NCI-H2107 treated with DMSO at 0.1 percent for 48 hours (cell line): ENCODE measurements at regions not wholly inside any gene's neighbourhood (a gene's known extent, or its start where the extent isn't known, plus 50 kb on each side); places are given as distances from the start of the nearest gene placed in this dataset.
"Not testable (repeated sequence)": the region's sequence is repeated elsewhere in the genome, so short reads cannot be mapped to it uniquely, and the experiment has no call there.

Experiments
- DNase-seq: peaks from one replicate; lab custom pipeline; 2025; ENCODE audit not compliant: unreplicated experiment; lab: John Stamatoyannopoulos, UW

DNA sequence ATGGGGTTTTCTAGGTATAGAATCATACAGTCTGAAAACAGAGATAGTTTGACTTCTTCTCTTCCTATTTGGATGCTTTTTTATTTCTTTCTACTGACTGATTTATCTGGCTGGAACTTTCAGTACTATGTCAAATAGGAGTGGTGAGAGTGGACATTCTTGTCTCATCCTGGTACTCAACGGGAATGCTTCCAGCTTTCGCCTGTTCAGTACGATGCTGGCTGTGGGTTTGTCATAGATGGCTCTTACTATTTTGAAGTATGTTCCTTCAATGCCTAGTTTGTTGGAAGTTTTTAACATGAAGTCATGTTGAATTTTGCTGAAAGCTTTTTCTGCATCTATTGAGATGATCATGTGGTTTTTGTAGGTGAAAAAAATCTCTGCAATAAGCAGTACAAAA, 730.4 kb downstream of the PLCL1 start:
- no peak for DNase-seq

DNA sequence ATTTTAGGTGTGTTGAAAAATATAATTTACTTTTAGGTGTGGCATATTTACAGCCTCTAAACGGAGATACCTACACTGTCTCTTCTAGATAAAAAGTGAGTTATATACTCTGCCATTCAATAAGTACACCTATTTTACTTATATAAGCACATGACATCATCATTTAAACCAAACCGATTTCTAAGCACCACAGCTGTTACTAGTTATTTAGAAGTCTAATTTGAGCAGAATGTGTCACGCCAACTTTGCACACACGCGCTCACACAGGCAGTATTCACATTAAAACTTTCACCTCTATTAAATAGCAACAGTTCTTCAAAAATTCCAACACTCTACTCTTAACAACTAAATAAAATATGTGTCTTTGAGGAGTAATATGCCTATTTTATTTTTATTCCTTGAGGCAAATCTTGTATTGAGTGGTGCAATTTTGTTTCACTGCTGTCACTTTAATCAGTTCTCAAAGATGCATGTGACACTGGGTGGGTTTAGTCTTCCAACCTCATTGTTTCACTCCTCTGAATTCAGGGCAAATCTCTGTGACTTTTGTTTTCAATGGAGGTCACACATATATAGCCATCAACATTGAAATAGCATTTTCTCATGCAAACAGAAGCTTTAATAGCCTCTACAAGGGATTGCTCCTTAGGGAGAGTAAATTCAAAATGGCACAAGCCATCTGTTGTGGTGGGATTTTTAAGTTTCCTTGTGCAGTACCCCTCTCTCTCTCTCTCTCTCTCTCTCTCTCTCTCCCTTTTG, 721.0 kb downstream of the PLCL1 start:
- no peak for DNase-seq

DNA sequence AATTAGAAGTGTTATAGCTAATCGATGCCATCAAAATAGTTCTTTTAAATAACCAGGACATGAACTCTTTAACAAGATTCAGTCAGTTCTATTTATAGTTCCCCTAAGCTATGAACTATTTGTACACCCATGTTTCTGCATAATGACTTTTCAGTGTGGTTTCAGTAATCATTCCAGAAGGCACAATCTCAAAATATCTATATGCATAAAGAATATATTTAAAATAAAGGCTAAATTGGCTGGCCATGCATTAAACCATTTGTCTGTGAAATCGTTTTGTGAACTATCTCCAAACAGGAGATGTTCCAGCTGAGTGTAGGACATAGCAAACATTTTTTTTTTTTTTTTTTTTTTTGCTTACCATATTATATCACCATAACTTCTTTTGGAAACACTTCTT, 719.3 kb downstream of the PLCL1 start:
- no peak for DNase-seq

DNA sequence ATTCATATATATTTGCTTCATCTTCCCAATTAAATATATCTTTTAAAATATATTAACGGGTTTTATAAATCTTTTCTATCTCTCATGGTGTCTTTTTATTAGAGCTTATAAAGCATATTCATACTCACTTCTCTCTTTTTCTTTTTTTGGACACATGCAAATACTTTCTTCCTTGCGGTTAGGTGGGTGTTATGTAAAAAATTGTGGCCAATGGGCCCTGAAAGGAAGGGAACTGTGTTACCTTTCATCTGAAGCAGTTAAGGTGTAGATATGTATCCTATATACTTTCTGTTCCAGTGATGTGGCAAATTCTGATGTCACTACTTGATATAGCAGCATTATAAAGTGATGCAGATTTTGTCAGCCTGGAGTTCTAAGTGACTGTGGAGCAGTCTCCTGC, 714.5 kb downstream of the PLCL1 start:
- no peak for DNase-seq

DNA sequence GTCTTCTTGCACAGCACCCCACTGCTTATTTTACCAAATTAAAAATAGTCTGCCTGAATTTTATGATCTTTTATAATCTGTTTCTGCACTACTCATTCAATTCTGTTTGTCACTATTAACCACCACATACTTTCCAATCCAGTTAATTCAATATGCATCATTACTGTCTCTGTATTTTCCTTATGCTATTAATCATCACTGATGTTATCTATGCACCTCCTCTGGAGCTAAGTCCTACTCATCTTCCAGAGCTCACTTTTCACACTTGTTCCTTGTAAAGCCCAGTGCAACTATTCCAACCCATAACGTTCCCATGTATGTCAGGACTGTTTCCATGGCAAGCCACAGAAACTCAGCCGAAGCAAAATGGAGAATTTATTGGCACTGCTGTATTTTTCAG, 713.6 kb downstream of the PLCL1 start:
- DNase-seq: no peak

DNA sequence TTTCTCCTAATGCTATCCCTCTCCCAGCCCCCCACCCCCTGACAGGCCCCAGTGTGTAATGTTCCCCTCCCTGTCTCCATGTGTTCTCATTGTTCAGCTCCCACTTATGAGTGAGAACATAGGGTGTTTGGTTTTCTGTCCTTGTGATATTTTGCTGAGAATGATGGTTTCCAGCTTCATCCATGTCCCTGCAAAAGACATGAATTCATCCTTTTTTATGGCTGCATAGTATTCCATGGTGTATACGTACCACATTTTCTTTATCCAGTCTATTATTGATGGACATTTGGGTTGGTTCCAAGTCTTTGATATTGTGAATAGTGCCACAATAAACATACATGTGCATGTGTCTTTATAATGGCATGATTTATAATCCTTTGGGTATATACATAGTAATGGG, 704.2 kb downstream of the PLCL1 start:
- not testable (repeated sequence) for DNase-seq

DNA sequence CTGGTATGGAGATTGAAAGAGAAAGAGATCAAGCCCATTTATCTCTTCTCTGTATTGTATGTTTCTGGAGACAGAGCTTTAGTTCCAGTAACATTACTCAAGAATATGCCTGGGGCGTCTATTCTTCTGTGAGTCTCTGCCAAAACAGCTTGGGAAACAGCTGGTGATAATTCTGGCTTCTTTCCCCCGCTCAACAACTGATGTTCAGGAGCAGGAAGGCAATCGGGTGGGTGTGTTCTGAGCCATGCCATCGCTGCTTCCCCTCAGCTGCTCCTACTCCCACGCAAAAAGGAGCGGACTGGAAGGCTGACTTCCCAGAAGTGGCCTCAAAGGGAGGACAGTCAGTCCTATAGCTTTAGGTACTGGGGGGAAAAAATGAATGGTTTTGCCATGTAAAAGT, 695.1 kb downstream of the PLCL1 start:
- no peak for DNase-seq

DNA sequence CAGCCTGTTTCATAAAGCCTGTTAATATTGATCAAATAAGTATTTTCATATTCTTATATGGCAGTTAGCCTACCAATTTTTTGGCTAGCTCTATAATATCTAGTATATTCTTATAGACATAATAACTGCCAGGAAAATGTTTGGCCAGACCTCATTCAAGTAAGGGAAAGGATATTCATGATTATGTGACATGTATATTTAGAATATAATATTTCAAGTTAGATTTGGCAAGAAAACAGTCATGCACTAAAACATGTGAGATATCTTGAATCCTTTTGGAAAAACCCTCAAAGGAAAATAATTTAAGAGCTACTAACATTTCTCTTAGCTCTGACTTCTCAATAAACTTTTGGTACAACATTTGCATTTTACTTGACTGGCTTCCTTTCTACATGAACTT, 694.1 kb downstream of the PLCL1 start:
- DNase-seq: no peak

DNA sequence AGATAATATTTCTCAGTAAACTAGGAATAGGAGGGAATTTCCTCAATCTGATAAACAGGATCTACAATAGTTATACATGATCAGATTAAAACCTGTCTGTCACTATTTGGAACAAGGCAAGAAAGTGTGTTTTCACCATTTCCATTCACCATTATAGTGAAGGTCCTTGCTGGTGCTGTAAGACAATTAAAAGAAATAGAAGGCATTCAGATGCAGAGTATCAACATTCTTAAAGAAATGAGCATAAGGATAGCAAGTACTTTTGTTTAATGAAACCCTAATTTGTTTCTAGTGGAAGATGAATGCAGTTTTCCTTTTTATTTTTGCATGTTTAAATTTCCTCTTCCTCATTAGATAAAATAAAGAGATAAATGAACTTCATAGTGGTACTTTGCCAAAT, 693.7 kb downstream of the PLCL1 start:
- no peak for DNase-seq

DNA sequence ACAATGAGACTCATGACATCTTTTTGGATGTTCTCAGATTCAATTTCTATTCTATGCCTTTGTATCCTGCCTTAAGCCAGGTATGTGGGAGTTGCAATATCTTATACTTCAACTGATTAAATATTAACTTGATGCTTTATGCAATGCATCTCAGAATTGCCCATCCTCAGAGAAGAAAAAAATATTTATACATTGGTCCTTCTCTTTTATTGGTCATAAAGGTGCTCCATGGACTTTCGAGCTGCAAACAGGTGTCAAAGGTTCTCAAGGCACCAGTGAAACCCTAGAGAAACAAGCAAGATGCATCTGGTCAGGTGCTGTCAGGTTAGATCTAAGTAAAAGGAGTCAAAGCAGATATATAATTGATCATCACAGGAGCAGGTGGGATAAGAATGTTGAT, 690.5 kb downstream of the PLCL1 start:
- no peak for DNase-seq

DNA sequence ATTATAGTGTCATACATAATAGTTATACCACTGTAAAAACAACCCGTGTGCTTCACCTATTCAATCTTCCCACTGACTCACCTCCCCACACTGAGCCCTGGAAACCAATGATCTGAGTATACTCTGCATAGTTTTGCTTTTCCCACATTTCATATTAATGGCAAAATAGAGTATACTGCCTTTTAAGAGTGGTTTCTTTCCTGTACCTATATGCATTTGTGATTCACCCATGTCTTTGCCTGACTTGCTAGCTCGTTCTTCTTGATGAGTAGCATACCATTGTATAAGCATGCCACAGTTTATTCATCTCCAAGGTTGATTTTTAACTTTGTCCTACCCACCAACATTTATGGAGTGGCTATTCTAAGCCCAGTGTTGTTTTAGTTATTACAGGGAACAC, 686.4 kb downstream of the PLCL1 start:
- no peak for DNase-seq

DNA sequence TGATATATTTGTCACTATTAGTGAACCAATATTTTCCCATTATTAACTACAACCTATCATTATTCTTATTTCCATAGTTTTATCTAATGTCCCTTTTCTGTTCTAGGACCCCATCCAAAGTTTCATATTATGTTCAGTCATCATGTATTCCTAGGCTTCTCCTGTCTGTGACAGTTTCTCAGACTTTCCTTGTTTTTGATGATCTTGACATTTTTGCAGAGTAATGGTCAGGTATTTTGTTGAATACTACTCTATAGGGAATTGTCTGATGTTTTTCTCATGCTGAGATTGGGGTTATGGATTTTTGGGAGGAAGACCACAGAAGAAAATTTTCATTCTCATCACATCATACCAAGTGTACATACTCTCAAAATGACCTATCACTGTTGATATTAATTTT, 684.6 kb downstream of the PLCL1 start:
- no peak for DNase-seq

DNA sequence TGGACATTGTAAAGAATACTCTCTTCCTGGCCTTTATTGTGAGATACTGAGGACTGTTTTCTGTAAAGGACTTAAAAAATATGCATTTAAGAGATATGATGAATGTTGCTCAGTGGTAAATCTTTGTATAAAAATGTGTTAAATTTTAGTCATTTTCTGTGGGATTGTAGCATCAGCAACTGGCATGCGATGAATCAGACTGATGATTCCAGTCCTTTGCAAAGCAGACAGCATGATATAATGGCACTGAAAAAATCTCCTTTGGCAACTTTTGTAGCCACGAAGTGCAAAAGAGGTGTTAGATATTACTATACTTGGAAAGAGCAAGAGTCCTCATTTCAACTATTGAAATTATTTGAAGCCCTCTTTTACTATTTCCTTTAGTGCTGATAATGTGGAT, 678.7 kb downstream of the PLCL1 start:
- no peak for DNase-seq

DNA sequence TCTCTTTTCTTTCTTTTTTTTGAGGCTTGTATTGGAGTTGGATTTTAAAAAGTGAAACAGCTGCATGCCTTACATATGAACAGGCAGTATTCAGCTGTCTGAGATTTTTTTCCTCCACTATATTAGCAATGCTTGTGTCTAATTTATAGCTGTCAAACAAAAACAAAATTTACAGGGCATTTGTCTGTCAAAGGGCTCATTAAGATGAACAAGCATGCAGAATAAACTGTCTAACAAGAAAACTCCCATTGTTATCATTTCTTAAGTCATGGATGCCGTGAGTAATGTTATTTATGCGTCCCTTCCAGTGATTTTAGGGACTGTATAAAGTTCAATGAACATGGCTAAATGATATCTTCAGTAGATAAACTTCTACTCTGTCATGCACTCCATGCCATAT, 674.7 kb downstream of the PLCL1 start:
- no peak for DNase-seq

DNA sequence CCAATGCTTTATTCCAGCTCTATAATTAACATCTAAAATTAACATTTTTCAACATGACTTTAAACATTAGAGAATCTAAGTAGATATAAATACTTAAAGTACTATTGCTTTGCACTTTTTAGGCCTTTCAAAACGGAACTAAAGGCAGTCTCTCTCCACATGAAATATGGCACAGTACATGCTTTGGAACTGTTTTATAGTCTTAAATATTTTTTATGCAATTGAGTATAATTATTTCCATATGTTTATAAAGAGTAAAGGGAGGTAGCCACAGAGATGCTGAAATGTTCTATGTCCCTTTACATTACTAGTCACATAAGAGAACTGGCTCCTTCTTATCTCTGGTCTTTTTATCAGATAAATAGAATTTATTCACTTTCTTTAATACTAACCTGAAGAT, 674.0 kb downstream of the PLCL1 start:
- DNase-seq: no peak

DNA sequence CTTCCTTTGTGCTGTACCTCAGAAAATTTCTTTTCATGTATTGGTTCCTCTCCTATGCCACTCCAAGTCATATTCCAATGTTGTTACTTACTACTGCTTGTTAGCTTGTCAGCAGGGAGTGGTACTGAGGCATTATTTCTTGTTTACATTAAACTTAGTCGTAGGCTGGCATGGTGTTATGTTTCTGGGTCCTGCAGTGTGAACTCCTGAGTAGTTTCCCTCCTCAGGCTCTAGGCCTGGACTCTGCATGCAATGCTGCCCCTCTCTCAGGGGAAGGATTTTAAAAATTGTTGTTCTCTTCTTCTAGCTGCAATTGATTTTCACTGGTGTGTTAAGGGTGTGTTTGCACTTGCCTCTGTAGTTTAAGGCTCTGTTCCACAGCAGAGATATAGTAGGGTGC, 671.6 kb downstream of the PLCL1 start:
- peak; percentile 29 for DNase-seq

DNA sequence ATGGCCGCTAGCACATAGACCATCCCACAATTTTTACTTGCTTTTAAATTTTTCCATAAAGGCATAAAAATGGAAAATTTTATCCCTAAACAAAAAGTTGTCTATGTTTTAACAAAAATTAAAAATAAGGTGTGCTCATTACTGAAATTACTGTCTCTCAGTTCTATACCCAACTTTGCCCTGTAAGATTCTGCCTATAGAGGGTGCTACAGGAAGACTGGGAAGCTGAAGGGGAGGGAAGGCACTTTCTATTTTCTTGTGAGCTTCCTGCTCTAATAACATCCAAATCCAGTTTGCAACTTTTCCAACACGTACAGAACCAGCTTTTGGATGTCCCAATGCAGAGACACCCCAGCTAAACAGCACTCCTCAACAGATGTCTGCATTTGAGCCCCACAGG, 666.9 kb downstream of the PLCL1 start:
- DNase-seq: no peak

DNA sequence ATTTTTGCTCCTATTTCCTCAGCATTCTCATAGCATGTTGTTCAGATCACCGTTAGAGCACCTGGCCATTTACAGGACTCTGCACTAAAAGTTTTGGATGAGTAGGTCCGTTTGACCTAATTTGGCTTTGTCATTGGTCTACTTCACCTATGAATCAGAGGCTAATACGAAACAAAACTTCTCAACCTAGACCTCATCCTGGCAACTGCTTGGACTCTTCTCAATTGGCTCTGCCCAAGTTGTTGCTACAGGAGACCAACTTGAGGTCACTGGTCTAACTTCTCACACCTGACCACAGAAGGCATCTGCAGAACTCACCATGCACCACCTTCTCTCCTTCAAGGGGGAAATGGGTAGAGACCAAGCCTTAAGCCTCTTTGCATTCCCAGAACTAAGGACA, 663.7 kb downstream of the PLCL1 start:
- no peak for DNase-seq

DNA sequence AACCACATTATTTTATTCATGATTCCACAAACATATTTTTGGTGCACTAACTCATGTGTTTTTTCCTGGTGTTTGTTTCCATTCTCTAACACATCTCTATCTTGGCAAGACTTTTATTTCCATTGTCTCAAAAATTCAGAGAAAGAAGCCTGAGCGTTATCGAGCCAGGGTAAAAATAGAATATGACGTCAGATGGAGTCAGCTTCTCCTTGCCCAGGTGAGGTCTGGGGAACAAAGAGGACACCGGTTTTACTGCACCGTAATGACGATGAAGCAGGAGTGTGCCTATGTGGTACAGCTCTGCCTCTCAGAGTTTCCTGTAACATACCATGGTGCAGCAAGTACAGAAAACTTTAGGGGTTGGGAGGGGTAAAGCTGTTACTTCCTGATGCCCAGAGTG, 661.6 kb downstream of the PLCL1 start:
- DNase-seq: no peak

DNA sequence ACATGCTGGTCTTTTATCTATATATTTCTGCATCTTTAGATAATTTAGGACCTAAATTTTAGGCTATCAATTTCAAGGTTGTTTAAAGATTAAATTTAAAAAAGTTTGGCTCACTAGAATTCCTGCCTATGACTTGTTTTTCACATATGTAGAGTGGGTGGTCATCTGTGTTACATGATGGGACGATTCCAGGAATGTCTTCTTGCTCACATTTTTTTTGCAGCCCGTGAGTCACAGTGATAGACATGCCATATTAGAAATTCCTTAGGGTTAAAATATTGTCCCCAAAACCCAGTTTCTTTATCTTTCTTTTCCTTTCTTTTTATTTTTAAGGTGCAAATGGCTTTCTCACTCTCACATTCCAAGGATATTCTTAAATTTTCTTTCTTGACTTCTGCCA, 652.0 kb downstream of the PLCL1 start:
- DNase-seq: no peak

DNA sequence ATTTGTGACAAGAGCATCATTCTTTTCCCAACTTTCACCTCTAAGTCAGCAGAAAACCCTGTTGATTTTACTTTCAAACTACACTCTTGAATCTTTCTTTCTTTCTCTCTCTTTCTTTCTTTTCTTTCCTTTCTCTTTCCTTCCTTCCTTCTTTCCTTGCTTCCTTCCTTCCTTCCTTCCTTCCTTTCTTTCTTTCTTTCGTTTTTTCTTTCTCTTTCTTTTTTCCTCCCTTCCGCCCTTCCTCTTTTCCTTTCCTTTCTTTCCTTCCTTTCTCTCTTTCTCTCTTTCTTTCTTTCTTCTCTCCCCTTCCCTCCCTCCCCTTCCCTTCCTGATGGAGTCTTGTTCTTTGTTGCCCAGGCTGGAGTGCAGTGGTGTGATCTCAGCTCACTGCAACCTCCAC, 649.5 kb downstream of the PLCL1 start:
- no peak for DNase-seq

DNA sequence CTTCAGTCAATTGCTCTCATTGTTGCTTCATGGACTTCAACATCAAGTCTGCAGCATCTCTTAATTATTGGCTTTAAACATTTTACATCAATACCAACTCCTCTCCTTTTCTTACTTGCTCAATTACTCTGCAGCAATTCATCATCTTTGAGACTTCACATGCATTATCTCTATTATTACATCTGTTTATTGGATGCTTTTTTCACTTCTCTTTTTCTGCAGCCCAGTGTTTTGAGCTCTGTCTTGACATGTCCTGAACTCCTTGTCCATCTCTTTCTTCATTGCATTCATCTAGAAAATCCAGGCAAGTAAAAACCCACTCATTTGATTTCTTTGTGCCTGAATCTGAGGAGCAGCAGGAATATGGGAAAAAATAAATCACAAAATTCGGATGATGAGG, 647.9 kb downstream of the PLCL1 start:
- no peak for DNase-seq

DNA sequence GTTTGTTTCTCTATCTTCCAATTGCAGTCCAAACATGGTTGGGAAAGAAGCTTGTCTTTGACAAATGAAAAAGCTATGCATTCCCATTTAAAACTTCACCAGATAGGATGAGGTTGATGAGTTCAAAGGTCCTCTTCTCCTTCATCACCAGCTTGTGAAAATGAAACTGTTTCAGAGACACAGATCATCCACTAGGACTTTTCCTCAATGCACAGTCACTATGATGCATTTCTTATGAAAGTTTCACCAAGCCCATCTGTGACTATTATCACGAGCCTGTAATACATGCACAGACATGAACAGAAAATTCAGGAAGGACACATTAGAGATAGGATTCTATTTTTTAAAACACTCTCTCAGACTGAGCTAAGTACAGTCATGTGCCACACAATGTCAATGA, 644.4 kb downstream of the PLCL1 start:
- DNase-seq: no peak
